Activated naive CD8-positive, alpha-beta T cell treated with anti-CD3 and anti-CD28 coated beads for 36 hours (primary cell): ENCODE measurements at regions not wholly inside any gene's neighbourhood (a gene's known extent, or its start where the extent isn't known, plus 50 kb on each side); places are given as distances from the start of the nearest gene placed in this dataset.

Experiments used
- DNase-seq: peaks from one replicate; pipeline ENCODE4 v3.0.0; 2021
- H3K27ac Mint-ChIP-seq: one replicate; pipeline ENCODE4 v1.8.0; 2022; ENCODE audit warnings: mild to moderate bottlenecking, moderate library complexity, mixed read lengths
- H3K27me3 Mint-ChIP-seq: one replicate; pipeline ENCODE4 v1.8.0; 2022; ENCODE audit warnings: mild to moderate bottlenecking, mixed read lengths
- H3K36me3 Mint-ChIP-seq: one replicate; pipeline ENCODE4 v1.8.0; 2021; ENCODE audit warnings: mild to moderate bottlenecking, mixed read lengths
- H3K4me1 Mint-ChIP-seq: one replicate; pipeline ENCODE4 v1.8.0; 2021; ENCODE audit warnings: mixed read lengths
- H3K4me3 Mint-ChIP-seq: one replicate; pipeline ENCODE4 v1.8.0; 2022; ENCODE audit warnings: mild to moderate bottlenecking, moderate library complexity, mixed read lengths
- H3K9me3 Mint-ChIP-seq: one replicate; pipeline ENCODE4 v1.8.0; 2022; ENCODE audit warnings: mixed read lengths

GRCh38 chr3:115518100-115518852 is 105.0 kb upstream of the GAP43 start:
- Mint-ChIP-seq H3K36me3 (no peaks in the 10 kb centered on the region), H3K4me3 (no peak overlapping the region), H3K27ac (no peak overlapping the region), H3K9me3 (no peaks in the 10 kb centered on the region), H3K27me3 (peaks cover 32% of the 10 kb centered on the region), H3K4me1 (peaks cover 10% of the 10 kb centered on the region)
- no peak for DNase-seq

- Mint-ChIP-seq H3K4me3 (no peak overlapping the region), H3K27ac (no peak overlapping the region)
These were observed 103.1 kb upstream of the GAP43 start for GRCh38 chr3:115520241-115520640.

GRCh38 chr3:115520651-115521245 is 102.6 kb upstream of the GAP43 start:
- H3K4me1 Mint-ChIP-seq: peaks cover 6% of the 10 kb centered on the region
- H3K9me3 Mint-ChIP-seq: no peaks in the 10 kb centered on the region
- no peak for DNase-seq
- H3K4me3 Mint-ChIP-seq: no peak overlapping the region
- H3K36me3 Mint-ChIP-seq: no peaks in the 10 kb centered on the region
- no peak overlapping the region for H3K27ac Mint-ChIP-seq
- H3K27me3 Mint-ChIP-seq: peaks cover 20% of the 10 kb centered on the region

More at GRCh38 chr3:115520241-115520640, 103.1 kb upstream of the GAP43 start:
- Mint-ChIP-seq H3K27me3 (peaks cover 23% of the 10 kb centered on the region), H3K9me3 (no peaks in the 10 kb centered on the region), H3K4me1 (peaks cover 6% of the 10 kb centered on the region), H3K36me3 (no peaks in the 10 kb centered on the region)
- no peak for DNase-seq

GRCh38 chr3:115523458-115523857 is 99.9 kb upstream of the GAP43 start:
- peaks cover 2% of the 10 kb centered on the region for H3K9me3 Mint-ChIP-seq
- H3K36me3 Mint-ChIP-seq: no peaks in the 10 kb centered on the region
- H3K27ac Mint-ChIP-seq: no peak overlapping the region
- H3K4me1 Mint-ChIP-seq: no peaks in the 10 kb centered on the region
- H3K4me3 Mint-ChIP-seq: no peak overlapping the region
- peaks cover 23% of the 10 kb centered on the region for H3K27me3 Mint-ChIP-seq
- no peak for DNase-seq

DNA sequence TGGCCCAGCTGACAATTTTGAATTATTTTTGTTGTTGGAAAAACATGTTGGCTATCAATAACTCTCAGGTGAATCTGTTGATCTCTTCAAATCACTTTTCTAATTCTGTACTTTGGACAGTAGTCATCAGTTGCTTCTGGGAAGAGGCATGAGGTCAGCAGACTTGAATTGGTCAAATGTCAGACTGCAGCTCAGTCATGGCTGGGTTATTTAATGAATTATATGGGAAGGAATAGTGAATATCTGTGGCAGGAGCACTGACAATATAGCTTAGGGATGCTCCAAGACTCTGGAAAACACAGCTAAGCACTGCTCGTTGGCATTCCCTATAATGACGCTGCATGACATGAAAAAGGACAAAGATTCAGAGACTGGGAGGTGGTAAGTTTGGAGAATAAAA is 98.8 kb upstream of the GAP43 start:
- DNase-seq: no peak
- peaks cover 2% of the 10 kb centered on the region for H3K9me3 Mint-ChIP-seq
- no peaks in the 10 kb centered on the region for H3K4me1 Mint-ChIP-seq
- no peaks in the 10 kb centered on the region for H3K36me3 Mint-ChIP-seq
- peaks cover 15% of the 10 kb centered on the region for H3K27me3 Mint-ChIP-seq
- no peak overlapping the region for H3K4me3 Mint-ChIP-seq
- H3K27ac Mint-ChIP-seq: no peak overlapping the region

- Mint-ChIP-seq H3K4me1 (no peaks in the 10 kb centered on the region), H3K27me3 (peaks cover 9% of the 10 kb centered on the region), H3K36me3 (no peaks in the 10 kb centered on the region), H3K4me3 (no peak overlapping the region), H3K9me3 (peaks cover 2% of the 10 kb centered on the region), H3K27ac (no peak overlapping the region)
- no peak for DNase-seq
These were observed 97.6 kb upstream of the GAP43 start for GRCh38 chr3:115525731-115526130.

DNA sequence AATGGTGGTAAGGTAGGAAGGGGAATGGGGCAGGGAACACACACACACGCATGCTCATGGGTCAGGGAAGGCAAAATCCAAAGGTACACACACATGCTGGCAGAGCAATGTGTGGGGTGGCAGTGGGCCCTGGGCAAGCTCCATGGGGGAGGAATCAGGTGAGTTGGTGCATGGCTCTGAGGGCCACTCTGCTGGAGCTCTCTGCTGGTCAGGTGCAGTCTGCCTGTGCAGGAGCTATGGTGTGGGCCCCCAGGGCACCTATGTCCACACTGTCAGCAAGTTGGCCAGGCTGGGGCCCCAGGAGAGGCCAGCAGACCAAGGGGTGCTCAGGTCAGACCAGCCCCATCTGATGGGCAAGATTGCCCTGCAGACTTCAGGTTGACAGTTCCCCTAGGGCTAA is 90.1 kb upstream of the GAP43 start:
- Mint-ChIP-seq H3K27me3 (peaks cover 19% of the 10 kb centered on the region), H3K9me3 (no peaks in the 10 kb centered on the region), H3K36me3 (no peaks in the 10 kb centered on the region), H3K4me1 (no peaks in the 10 kb centered on the region), H3K4me3 (no peak overlapping the region), H3K27ac (no peak overlapping the region)
- DNase-seq: no peak

DNA sequence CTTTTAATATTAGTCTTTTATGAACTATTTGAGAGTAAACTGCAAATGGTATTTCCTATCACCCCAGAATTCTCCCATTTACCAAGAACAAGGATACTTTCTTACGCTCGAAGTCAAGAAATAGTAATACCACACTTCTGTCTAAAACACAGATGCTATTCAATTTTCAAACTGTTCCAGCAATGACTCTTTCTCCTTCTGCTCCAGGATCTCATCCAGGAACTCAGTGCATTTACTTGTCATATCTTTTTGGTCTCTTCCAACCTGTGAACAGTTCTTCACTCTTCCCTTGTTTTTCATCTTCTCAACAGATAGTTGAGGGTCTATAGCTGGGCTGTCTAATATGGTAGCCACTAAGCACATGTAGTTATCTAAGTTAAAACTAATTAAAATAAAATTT is 87.1 kb upstream of the GAP43 start:
- Mint-ChIP-seq H3K36me3 (no peaks in the 10 kb centered on the region), H3K27ac (no peak overlapping the region), H3K4me1 (no peaks in the 10 kb centered on the region), H3K27me3 (peaks cover 22% of the 10 kb centered on the region), H3K9me3 (no peaks in the 10 kb centered on the region), H3K4me3 (no peak overlapping the region)
- DNase-seq: no peak

DNA sequence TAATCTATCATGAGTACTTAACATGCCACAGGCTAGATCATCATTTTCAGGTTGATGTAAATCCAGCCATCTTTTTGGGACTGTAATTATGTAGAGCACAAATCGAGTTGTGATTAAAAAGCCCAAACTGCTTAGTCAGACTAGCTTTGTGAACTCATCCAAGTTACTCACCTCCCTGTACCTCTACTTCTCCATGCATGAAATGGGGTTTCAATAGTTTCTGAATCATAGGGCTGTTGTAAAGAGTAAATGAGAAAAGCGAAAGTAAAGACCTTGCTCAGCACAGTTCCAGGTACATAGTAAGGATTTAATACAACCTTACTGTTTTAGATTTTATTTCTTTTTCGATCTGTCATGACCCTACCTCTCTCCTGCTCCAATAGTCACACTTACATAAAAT is 85.6 kb upstream of the GAP43 start:
- Mint-ChIP-seq H3K4me1 (no peaks in the 10 kb centered on the region), H3K36me3 (no peaks in the 10 kb centered on the region), H3K27ac (no peak overlapping the region), H3K4me3 (no peak overlapping the region), H3K9me3 (no peaks in the 10 kb centered on the region), H3K27me3 (peaks cover 15% of the 10 kb centered on the region)
- no peak for DNase-seq

DNA sequence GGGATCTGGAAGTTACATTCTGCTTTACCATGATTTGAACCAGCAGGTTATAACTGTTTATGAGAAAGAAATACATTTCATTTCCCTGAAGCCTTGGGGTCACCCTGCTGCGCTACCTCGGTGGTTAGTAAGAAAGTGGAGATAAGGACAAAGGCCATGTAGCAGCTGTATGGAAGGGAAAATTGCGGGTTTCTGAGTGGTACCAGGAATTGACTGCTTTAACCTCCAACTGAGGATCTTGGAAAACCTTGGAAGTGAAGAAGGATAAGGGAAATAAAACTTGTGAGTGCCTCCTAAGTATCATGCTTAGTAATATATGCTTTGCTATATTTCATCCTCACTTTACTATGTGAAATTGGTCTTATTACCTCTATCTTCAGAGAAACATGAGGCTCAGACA is 76.1 kb upstream of the GAP43 start:
- Mint-ChIP-seq H3K4me3 (no peak overlapping the region), H3K27me3 (peaks cover 9% of the 10 kb centered on the region), H3K36me3 (no peaks in the 10 kb centered on the region), H3K27ac (no peak overlapping the region), H3K9me3 (no peaks in the 10 kb centered on the region), H3K4me1 (no peaks in the 10 kb centered on the region)
- DNase-seq: no peak

GRCh38 chr3:115548611-115549010 is 74.7 kb upstream of the GAP43 start:
- Mint-ChIP-seq H3K9me3 (no peaks in the 10 kb centered on the region), H3K4me1 (no peaks in the 10 kb centered on the region), H3K27ac (no peak overlapping the region), H3K36me3 (no peaks in the 10 kb centered on the region), H3K27me3 (peaks cover 15% of the 10 kb centered on the region), H3K4me3 (no peak overlapping the region)
- DNase-seq: no peak

GRCh38 chr3:115549071-115549470 is 74.2 kb upstream of the GAP43 start:
- no peak overlapping the region for H3K27ac Mint-ChIP-seq

DNA sequence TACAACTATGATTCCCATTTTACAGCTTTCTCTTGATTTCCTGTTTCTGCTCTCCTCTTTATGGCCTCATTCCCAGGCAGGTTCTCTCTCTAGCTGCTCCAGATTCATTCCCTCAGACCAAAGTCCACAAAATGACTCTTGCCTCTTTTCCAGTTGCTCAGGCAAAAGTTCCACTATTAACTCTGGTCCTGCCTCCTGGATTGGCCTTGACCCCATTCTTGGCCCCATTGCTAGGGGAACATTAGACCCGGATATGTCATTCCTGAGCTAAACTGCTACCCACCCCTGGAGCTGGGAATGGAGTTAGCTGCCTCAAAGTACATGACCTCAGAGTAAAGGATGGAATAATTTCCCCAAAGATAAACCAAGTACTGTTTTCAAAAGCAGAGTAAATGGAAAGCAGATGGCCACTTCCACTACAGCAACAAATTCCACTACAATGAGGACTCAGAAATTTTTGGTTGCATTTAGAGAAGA is 73.0 kb upstream of the GAP43 start:
- peaks cover 21% of the 10 kb centered on the region for H3K27me3 Mint-ChIP-seq
- no peak overlapping the region for H3K4me3 Mint-ChIP-seq

More at GRCh38 chr3:115549071-115549470, 74.2 kb upstream of the GAP43 start:
- no peaks in the 10 kb centered on the region for H3K4me1 Mint-ChIP-seq
- DNase-seq: no peak
- no peaks in the 10 kb centered on the region for H3K36me3 Mint-ChIP-seq
- H3K4me3 Mint-ChIP-seq: no peak overlapping the region
- no peaks in the 10 kb centered on the region for H3K9me3 Mint-ChIP-seq
- H3K27me3 Mint-ChIP-seq: peaks cover 18% of the 10 kb centered on the region

GRCh38 chr3:115551016-115551415 is 72.3 kb upstream of the GAP43 start:
- Mint-ChIP-seq H3K27ac (no peak overlapping the region), H3K36me3 (no peaks in the 10 kb centered on the region), H3K27me3 (peaks cover 21% of the 10 kb centered on the region), H3K4me3 (no peak overlapping the region), H3K4me1 (no peaks in the 10 kb centered on the region), H3K9me3 (no peaks in the 10 kb centered on the region)
- DNase-seq: no peak

More for the DNA sequence above, 73.0 kb upstream of the GAP43 start:
- Mint-ChIP-seq H3K27ac (no peak overlapping the region), H3K4me1 (no peaks in the 10 kb centered on the region), H3K36me3 (no peaks in the 10 kb centered on the region), H3K9me3 (no peaks in the 10 kb centered on the region)
- DNase-seq: no peak

- DNase-seq: no peak
- H3K27me3 Mint-ChIP-seq: peaks cover 20% of the 10 kb centered on the region
- H3K4me1 Mint-ChIP-seq: no peaks in the 10 kb centered on the region
- no peaks in the 10 kb centered on the region for H3K9me3 Mint-ChIP-seq
- no peaks in the 10 kb centered on the region for H3K36me3 Mint-ChIP-seq
- H3K4me3 Mint-ChIP-seq: no peak overlapping the region
- H3K27ac Mint-ChIP-seq: no peak overlapping the region
These were observed 71.3 kb upstream of the GAP43 start for GRCh38 chr3:115552007-115552406.
